ENCODE measurements at regions not wholly inside any gene's neighbourhood (a gene's known extent, or its start where the extent isn't known, plus 50 kb on each side); places are given as distances from the start of the nearest gene placed in this dataset.

- Mint-ChIP-seq H3K27me3 (no peaks in the 10 kb centered on the region), H3K9me3 (ENCODE audit: insufficient read depth) (peaks cover 3% of the 10 kb centered on the region), H3K27ac (no peak overlapping the region), H3K4me3 (no peak overlapping the region), H3K4me1 (no peaks in the 10 kb centered on the region)
- 85% methylated on average over 4 of the region's 5 CpGs for WGBS (ENCODE audit: insufficient coverage)
- Histone ChIP-seq H3K4me1 (ENCODE audit: control insufficient read depth in 2 of 2, insufficient read depth in 2 of 2, low read length in 2 of 2) (no peaks in the 10 kb centered on the region), H3K9ac (ENCODE audit: low read length) (no peak overlapping the region), H3K4me3 (ENCODE audit: control extremely low read depth in 1 of 5, extremely low read depth in 1 of 5, insufficient read depth in 1 of 5, low read depth in 2 of 5, low read length in 4 of 5) (no peak overlapping the region), H2AFZ (ENCODE audit: insufficient read depth, low read depth, low read length, poor library complexity, severe bottlenecking) (no peak overlapping the region), H3K27ac (ENCODE audit: low read length in 2 of 2) (no peak overlapping the region), H4K20me1 (ENCODE audit: control insufficient read depth, insufficient read depth, low read length, poor library complexity, severe bottlenecking) (no peaks in the 10 kb centered on the region), H3K9me3 (ENCODE audit: control extremely low read depth in 1 of 3, control insufficient read depth in 2 of 3, insufficient read depth in 1 of 3, low read length in 2 of 3) (peaks cover 0 to 8% (median 0%) of the 10 kb centered on the region in 3 donors), H3K4me2 (replicated peaks; ENCODE audit: low read depth, low read length, poor library complexity, severe bottlenecking) (no peak overlapping the region), H3K36me3 (replicated peaks in 1 of 2; ENCODE audit: control extremely low read depth in 1 of 2, control insufficient read depth in 1 of 2, extremely low read depth in 1 of 2, insufficient read depth in 2 of 2, low read length in 1 of 2) (no peaks in the 10 kb centered on the region), H3K79me2 (ENCODE audit: control insufficient read depth, insufficient read depth, low read length) (no peaks in the 10 kb centered on the region), H3K27me3 (replicated peaks in 1 of 4; ENCODE audit: control extremely low read depth in 1 of 4, control insufficient read depth in 3 of 4, insufficient read depth in 4 of 4, low read length in 3 of 4) (no peaks in the 10 kb centered on the region)
- ChIA-PET CTCF (no interaction called here), POLR2A (no interaction called here)
- TF ChIP-seq EZH2 (IDR thresholded peaks at IDR 0.05; ENCODE audit: borderline replicate concordance, insufficient read depth, low read depth, low read length, poor library complexity, severe bottlenecking): no peak
- TF ChIP-seq CTCF (IDR thresholded peaks at IDR 0.05): no peak
- intact Hi-C loops (cut with micrococcal nuclease): no loop called here
- ATAC-seq (ENCODE audit: low read depth) (no peak), DNase-seq (no peak)
Measured at GRCh38 chr2:14751581-14751980, 119.1 kb downstream of the LRATD1 start.

GRCh38 chr2:14752295-14752694 lies 119.8 kb downstream of the LRATD1 start:
- Histone ChIP-seq H3K79me2 (ENCODE audit: control insufficient read depth, insufficient read depth, low read length) (no peaks in the 10 kb centered on the region), H3K4me2 (replicated peaks; ENCODE audit: low read depth, low read length, poor library complexity, severe bottlenecking) (no peak overlapping the region), H3K4me1 (ENCODE audit: control insufficient read depth in 2 of 2, insufficient read depth in 2 of 2, low read length in 2 of 2) (no peaks in the 10 kb centered on the region), H3K4me3 (ENCODE audit: control extremely low read depth in 1 of 5, extremely low read depth in 1 of 5, insufficient read depth in 1 of 5, low read depth in 2 of 5, low read length in 4 of 5) (no peak overlapping the region), H3K27me3 (replicated peaks in 1 of 4; ENCODE audit: control extremely low read depth in 1 of 4, control insufficient read depth in 3 of 4, insufficient read depth in 4 of 4, low read length in 3 of 4) (no peaks in the 10 kb centered on the region), H3K9me3 (ENCODE audit: control extremely low read depth in 1 of 3, control insufficient read depth in 2 of 3, insufficient read depth in 1 of 3, low read length in 2 of 3) (peaks cover 0 to 6% (median 0%) of the 10 kb centered on the region in 3 donors), H4K20me1 (ENCODE audit: control insufficient read depth, insufficient read depth, low read length, poor library complexity, severe bottlenecking) (no peaks in the 10 kb centered on the region), H3K27ac (ENCODE audit: low read length in 2 of 2) (no peak overlapping the region), H3K36me3 (replicated peaks in 1 of 2; ENCODE audit: control extremely low read depth in 1 of 2, control insufficient read depth in 1 of 2, extremely low read depth in 1 of 2, insufficient read depth in 2 of 2, low read length in 1 of 2) (no peaks in the 10 kb centered on the region), H2AFZ (ENCODE audit: insufficient read depth, low read depth, low read length, poor library complexity, severe bottlenecking) (no peak overlapping the region), H3K9ac (ENCODE audit: low read length) (no peak overlapping the region)
- ChIA-PET CTCF (no interaction called here), POLR2A (no interaction called here)
- no peak overlapping the region for H3K27ac Mint-ChIP-seq
- no peak for ATAC-seq (ENCODE audit: low read depth)
- intact Hi-C loops (cut with micrococcal nuclease): no loop called here
- H3K4me1 Mint-ChIP-seq: no peaks in the 10 kb centered on the region
- H3K9me3 Mint-ChIP-seq (ENCODE audit: insufficient read depth): peaks cover 3% of the 10 kb centered on the region
- no peaks in the 10 kb centered on the region for H3K27me3 Mint-ChIP-seq
- TF ChIP-seq CTCF (IDR thresholded peaks at IDR 0.05): no peak
- no peak for DNase-seq
- WGBS (ENCODE audit: insufficient coverage): 60% methylated on average over 1 of the region's 3 CpGs
- H3K4me3 Mint-ChIP-seq: no peak overlapping the region

All from B cell (primary cell).